Activated CD8-positive, alpha-beta memory T cell treated with anti-CD3 and anti-CD28 coated beads for 48 hours (primary cell): ENCODE measurements at regions not wholly inside any gene's neighbourhood (a gene's known extent, or its start where the extent isn't known, plus 50 kb on each side); places are given as distances from the start of the nearest gene placed in this dataset.

Source experiments
- DNase-seq, 3 experiments: peaks; one replicate each; pipeline ENCODE4 v3.0.0-alpha.2; 2020; ENCODE audit warnings: low read depth in 2 of 3, low spot score in 2 of 3

DNA sequence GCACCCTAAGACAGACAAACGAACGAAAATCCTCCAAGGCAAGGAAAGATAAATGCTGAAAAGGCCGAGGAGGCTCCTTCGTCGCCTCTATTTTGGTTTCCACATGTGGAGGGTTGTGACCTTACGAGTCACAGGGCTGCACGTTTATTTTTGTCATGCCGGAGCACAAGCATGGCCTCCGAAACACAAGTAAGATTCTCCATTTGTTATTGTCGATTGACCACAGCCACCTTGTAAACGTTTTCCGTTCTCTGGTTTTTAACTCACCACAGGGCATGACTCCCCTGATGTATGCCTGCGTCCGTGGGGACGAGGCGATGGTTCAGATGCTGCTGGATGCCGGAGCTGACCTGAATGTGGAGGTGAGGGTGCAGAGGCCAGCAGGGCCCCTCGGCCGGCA is 73.1 kb upstream of the PWP1 start:
- no peak for DNase-seq

- no peak for DNase-seq
Measured at GRCh38 chr12:107616941-107617340, 68.7 kb upstream of the PWP1 start.

GRCh38 chr12:107618106-107618505 is 67.5 kb upstream of the PWP1 start:
- DNase-seq, result no peak

DNA sequence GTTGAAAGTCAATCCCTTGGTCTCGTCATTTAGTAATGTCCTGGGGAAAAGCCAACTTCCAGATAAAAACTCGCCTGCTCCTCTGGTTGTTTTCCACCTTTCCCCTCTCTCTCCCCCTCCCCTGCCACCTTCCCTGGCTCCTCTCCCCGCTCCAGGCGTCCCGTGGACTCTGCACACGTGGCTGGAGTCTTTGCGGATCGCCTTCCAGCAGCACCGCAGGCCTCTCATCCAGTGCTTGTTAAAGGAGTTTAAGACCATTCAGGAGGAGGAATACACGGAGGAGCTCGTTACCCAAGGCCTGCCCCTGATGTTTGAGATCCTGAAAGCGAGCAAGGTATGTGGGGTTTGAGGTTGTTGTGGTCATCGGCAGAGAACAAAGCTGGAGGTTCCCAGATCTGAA is 65.8 kb upstream of the PWP1 start:
- no peak for DNase-seq

- DNase-seq, result no peak
Measured at GRCh38 chr12:107622001-107622400, 63.6 kb upstream of the PWP1 start.

DNA sequence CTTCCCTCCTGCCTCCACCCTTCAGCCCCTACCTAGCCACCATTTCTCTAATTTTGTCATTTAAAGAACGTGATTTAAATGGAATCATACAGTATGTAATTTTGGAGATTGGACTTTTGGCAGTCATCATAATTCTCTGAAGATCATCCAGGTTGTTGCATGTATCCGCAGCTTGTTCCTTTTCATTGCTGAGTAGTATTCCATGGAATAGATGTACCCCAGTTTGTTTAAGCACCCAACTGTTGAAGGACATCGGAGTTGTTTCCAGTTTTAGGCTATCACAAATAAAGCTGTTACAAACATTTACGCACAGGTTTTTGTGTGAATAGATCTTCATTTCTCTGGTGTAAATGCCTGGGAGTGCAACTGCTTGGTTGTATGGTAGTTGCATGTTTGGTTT is 61.1 kb upstream of the PWP1 start:
- DNase-seq, result no peak

DNA sequence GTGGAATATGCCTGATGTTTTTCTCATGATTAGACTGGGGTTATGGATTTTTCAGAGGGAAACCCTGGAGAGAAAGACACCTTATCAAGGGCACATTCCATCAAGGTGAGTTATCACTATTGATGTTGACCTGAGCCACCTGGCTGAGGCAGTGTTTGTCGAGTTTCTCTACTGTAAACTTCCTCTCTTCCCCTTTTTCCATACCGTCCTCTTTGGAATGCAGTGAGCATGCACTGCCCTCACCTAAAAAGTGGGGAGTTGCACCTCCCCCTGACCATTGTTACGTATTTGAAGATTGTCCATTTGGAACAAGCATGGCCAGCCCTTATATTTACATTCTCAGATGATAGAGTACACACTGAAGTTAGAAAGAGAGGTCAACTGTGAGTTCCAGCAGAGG is 53.9 kb upstream of the PWP1 start:
- no peak for DNase-seq

- no peak for DNase-seq
Measured at GRCh38 chr12:107632246-107632645, 53.4 kb upstream of the PWP1 start.

DNA sequence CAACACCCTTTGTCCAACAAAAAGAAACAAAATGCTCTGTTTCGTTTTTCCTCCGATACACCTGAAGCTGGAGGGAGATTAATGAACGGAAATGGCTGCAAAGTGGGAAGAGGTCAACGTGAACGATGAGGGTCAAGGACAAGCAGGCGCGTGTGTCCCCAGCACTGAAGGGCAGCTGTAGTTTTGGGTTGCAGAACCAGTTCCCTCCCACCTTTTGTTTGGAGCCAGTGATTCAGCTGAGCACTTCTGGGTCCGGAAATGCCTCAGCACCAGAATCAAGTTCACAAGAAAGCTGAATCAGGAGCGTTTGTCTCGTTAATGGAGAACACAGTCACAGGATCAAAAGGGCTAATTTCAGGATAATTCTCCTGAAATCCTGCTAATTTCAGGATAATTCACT is 51.1 kb upstream of the PWP1 start:
- no peak for DNase-seq

DNA sequence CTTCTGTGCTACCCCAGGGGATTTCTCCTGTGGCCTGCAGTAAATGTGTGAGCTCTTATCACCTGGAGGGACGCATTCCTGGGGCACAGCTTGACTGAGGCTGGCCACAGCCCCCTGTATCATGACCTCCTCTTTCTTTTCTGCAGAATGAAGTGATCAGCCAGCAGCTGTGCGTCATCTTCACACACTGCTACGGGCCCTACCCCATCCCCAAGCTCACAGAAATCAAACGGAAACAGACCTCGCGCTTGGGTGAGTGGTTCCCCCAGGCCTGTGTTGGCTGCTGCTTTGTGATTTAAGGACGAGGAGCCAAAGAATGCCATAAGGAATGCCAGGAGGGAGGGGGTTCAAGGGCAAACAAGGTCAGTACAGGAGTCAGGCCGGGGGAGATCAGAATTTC is 50.5 kb upstream of the PWP1 start:
- DNase-seq, result no peak
